Tibial artery (tissue), 4 donors: ENCODE measurements at regions not wholly inside any gene's neighbourhood (a gene's known extent, or its start where the extent isn't known, plus 50 kb on each side); places are given as distances from the start of the nearest gene placed in this dataset.

Experiments
- DNase-seq, 2 donors: peaks; one replicate each; pipeline ENCODE4 v3.0.0-alpha.2; 2019
- H3K27ac ChIP-seq, 2 donors: fragments of 200-600 bp; sonication (generic) in 1 of 2; 1 replicate in 1 of 2; 2 replicates in 1 of 2; pipeline ENCODE4 v1.5.1; 2018 to 2019; ENCODE audit warnings: mild to moderate bottlenecking in 1 of 2
- H3K27me3 ChIP-seq, 2 donors: fragments of 200-600 bp; sonication (generic) in 1 of 2; one replicate each; pipeline versions ENCODE4 v1.5.1 to v1.6.0; 2016 to 2019
- H3K36me3 ChIP-seq, 3 donors: fragments of 200-600 bp; sonication (generic) in 2 of 3; one replicate each; pipeline ENCODE4 v1.5.1; 2016 to 2019; ENCODE audit warnings: mild to moderate bottlenecking in 2 of 3
- H3K4me1 ChIP-seq, 4 donors: fragments of 200-600 bp; sonication (generic) in 2 of 4; 1 replicate in 3 of 4; 2 replicates in 1 of 4; pipeline ENCODE4 v1.5.1; 2016 to 2019
- H3K4me3 ChIP-seq, 2 donors: fragments of 200-600 bp; sonication (generic) in 1 of 2; 1 replicate in 1 of 2; 2 replicates in 1 of 2; pipeline ENCODE4 v1.5.1; 2018 to 2019; ENCODE audit warnings: mild to moderate bottlenecking in 2 of 2
- H3K9me3 ChIP-seq, 3 donors: fragments of 200-600 bp; sonication (generic) in 1 of 3; one replicate each; pipeline ENCODE4 v1.5.1; 2016 to 2019
- CTCF ChIP-seq, 2 experiments: fragments of 200-600 bp in 1 of 2; fragments of 450-650 bp in 1 of 2; IDR thresholded peaks; one replicate each; pipeline ENCODE4 v1.5.1; 2017 to 2019; ENCODE audit warnings: antibody characterized with exemption in 2 of 2, mild to moderate bottlenecking in 1 of 2, moderate library complexity in 1 of 2
- intact Hi-C: fragments of 100-400 bp; cut with DNase I; formaldehyde crosslinking; loops from one replicate; pipeline ENCODE4 v1.15.0; 2023; ENCODE audit warnings: low total_unique reads

DNA sequence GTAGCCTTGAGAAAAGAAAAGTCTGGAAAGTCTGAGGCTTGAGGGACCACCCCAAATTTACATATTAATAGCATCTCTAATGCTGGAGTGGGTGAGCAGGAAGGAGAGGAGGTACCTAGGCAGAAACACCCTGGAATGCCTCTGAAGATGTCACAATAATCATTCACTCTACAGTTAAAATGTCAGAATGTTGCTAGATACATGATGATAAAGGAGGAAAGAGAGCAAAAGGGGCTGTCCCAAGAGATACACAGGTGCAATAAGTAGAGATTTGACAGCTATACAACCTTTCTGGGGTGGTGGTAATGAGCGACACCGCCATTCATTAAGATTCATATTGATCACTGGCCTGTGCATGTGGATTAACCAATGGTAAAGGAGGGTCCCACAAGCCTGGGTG is 540.5 kb upstream of the FBXO33 start:
- Histone ChIP-seq H3K4me1 (peaks cover 0 to 6% (median 2%) of the 10 kb centered on the region in 4 donors), H3K9me3 (no peaks in the 10 kb centered on the region)

DNA sequence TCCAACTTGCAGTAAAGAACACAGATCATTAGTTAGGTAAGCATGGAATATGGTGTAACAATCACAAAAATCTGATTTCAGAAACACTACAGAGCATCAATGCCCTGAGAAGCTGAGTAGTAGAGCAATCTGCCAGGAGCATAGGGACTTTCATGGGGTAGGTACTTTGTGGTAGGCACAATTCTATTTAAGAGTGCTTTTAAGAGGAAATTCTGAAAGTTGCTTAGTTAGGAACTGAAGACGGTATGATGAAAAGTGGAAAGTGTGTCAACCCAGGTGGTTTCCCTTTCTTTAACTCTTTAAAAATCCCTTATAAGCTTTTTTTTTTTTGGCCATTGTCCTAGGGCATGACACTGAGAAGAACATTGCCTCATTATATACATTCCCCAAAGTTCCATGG is 535.7 kb upstream of the FBXO33 start:
- Histone ChIP-seq H3K4me3 (no peak overlapping the region), H3K27me3 (no peaks in the 10 kb centered on the region), H3K36me3 (no peaks in the 10 kb centered on the region), H3K9me3 (no peaks in the 10 kb centered on the region), H3K27ac (no peak overlapping the region), H3K4me1 (peaks cover 0 to 6% (median 0%) of the 10 kb centered on the region in 4 donors)
- no peak for TF ChIP-seq CTCF (IDR thresholded peaks at IDR 0.05)
- intact Hi-C loops: no loop called here
- no peak for DNase-seq

More for the DNA sequence above, 540.5 kb upstream of the FBXO33 start:
- Histone ChIP-seq H3K36me3 (no peaks in the 10 kb centered on the region), H3K4me3 (no peak overlapping the region), H3K27ac (no peak overlapping the region), H3K27me3 (no peaks in the 10 kb centered on the region)
- DNase-seq: no peak
- intact Hi-C loops: no loop called here
- no peak for TF ChIP-seq CTCF (IDR thresholded peaks at IDR 0.05)

DNA sequence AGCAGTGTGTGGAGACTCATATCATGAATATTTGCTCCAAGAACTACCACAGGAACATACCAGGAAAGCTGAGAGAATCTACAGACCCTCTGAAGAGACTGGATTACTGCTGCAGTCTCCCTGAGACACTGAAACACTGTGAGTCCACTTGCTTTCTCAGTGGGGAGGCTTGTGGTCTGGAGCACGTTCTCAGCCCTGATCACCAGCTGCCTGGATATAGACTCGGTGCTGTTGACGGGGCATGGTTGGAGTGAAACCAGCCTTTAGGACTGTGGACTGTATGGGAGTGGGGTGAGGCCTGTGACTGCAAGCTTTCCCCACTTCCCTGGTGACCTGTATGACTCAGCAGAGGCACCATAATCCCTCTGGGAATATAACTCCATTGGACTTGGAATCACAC is 525.8 kb upstream of the FBXO33 start:
- H3K27me3 ChIP-seq: no peaks in the 10 kb centered on the region
- intact Hi-C loops: no loop called here
- no peak overlapping the region for H3K27ac ChIP-seq
- H3K4me3 ChIP-seq: no peak overlapping the region
- no peaks in the 10 kb centered on the region for H3K36me3 ChIP-seq
- peaks cover 0 to 12% (median 7%) of the 10 kb centered on the region in 3 donors for H3K9me3 ChIP-seq
- H3K4me1 ChIP-seq: no peaks in the 10 kb centered on the region
- TF ChIP-seq CTCF (IDR thresholded peaks at IDR 0.05): no peak
- DNase-seq: no peak

DNA sequence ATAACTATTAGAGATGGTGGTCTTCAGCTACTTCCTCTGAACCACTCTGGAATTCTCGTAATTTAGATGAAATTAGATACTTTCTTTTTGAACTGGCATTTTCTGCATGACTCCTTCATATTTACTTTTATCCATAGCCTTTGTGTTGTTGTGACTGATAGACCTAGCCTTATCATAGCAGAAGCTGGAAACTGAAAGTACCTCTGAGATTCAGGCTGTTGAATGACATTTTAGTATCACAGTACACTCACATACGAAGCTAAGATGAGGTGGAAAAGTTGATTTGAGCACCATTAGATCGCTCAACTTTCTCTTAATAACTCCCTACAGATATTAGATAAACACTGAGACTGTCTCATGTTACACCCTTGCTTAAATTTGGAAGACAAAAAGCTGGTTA is 525.1 kb upstream of the FBXO33 start:
- H3K4me1 ChIP-seq: no peaks in the 10 kb centered on the region
- H3K27me3 ChIP-seq: no peaks in the 10 kb centered on the region
- no peak overlapping the region for H3K27ac ChIP-seq
- peaks cover 0 to 13% (median 12%) of the 10 kb centered on the region in 3 donors for H3K9me3 ChIP-seq
- TF ChIP-seq CTCF (IDR thresholded peaks at IDR 0.05): no peak
- H3K4me3 ChIP-seq: no peak overlapping the region
- intact Hi-C loops: no loop called here
- no peak for DNase-seq
- no peaks in the 10 kb centered on the region for H3K36me3 ChIP-seq

GRCh38 chr14:39956372-39956771 is 524.1 kb upstream of the FBXO33 start:
- intact Hi-C loops: no loop called here
- no peak overlapping the region for H3K4me3 ChIP-seq
- no peaks in the 10 kb centered on the region for H3K27me3 ChIP-seq
- TF ChIP-seq CTCF (IDR thresholded peaks at IDR 0.05): no peak
- H3K9me3 ChIP-seq: peaks cover 0 to 13% (median 12%) of the 10 kb centered on the region in 3 donors
- H3K27ac ChIP-seq: no peak overlapping the region
- DNase-seq: no peak
- H3K4me1 ChIP-seq: no peaks in the 10 kb centered on the region
- no peaks in the 10 kb centered on the region for H3K36me3 ChIP-seq

GRCh38 chr14:39948235-39948634 is 516.0 kb upstream of the FBXO33 start:
- DNase-seq: no peak
- intact Hi-C loops: no loop called here
- Histone ChIP-seq H3K36me3 (no peaks in the 10 kb centered on the region), H3K4me1 (no peaks in the 10 kb centered on the region), H3K4me3 (no peak overlapping the region), H3K27ac (no peak overlapping the region), H3K9me3 (peaks cover 0 to 13% (median 4%) of the 10 kb centered on the region in 3 donors), H3K27me3 (no peaks in the 10 kb centered on the region)
- no peak for TF ChIP-seq CTCF (IDR thresholded peaks at IDR 0.05)
